NCI-H510A treated with DMSO at 0.1 percent for 48 hours (cell line): ENCODE measurements at regions not wholly inside any gene's neighbourhood (a gene's known extent, or its start where the extent isn't known, plus 50 kb on each side); places are given as distances from the start of the nearest gene placed in this dataset.

Source experiments
- DNase-seq: peaks from one replicate; lab custom pipeline; 2025; lab: John Stamatoyannopoulos, UW

- peak; percentile 64 for DNase-seq
Observed at GRCh38 chr4:77367638-77368037, 210.6 kb downstream of the CCNG2 start.

- DNase-seq: no peak
Observed at GRCh38 chr4:77372375-77372774, 215.4 kb downstream of the CCNG2 start.

GRCh38 chr4:77375866-77376607, 219.0 kb downstream of the CCNG2 start:
- no peak for DNase-seq

GRCh38 chr4:77376788-77377460, 219.9 kb downstream of the CCNG2 start:
- DNase-seq: no peak

- no peak for DNase-seq
Observed at GRCh38 chr4:77384094-77384493, 221.5 kb upstream of the CXCL13 start.

GRCh38 chr4:77385124-77385969, 220.3 kb upstream of the CXCL13 start:
- peak; percentile 73 for DNase-seq

- DNase-seq: peak; percentile 46
Observed at GRCh38 chr4:77393996-77394395, 211.6 kb upstream of the CXCL13 start.

- DNase-seq: peak; percentile 12
Observed at GRCh38 chr4:77395481-77395880, 210.1 kb upstream of the CXCL13 start.

GRCh38 chr4:77398256-77398655, 207.4 kb upstream of the CXCL13 start:
- no peak for DNase-seq

- no peak for DNase-seq
Observed at GRCh38 chr4:77399831-77400230, 205.8 kb upstream of the CXCL13 start.

- DNase-seq: peak; percentile 67
Observed at GRCh38 chr4:77413766-77414165, 191.9 kb upstream of the CXCL13 start.

- DNase-seq: no peak
Observed at GRCh38 chr4:77415689-77416088, 189.9 kb upstream of the CXCL13 start.

- DNase-seq: peak; percentile 69
Observed at GRCh38 chr4:77418333-77418732, 187.3 kb upstream of the CXCL13 start.

- DNase-seq: no peak
Observed at GRCh38 chr4:77430847-77431246, 174.8 kb upstream of the CXCL13 start.

- no peak for DNase-seq
Observed at GRCh38 chr4:77431546-77431945, 174.1 kb upstream of the CXCL13 start.

- DNase-seq: peak; percentile 56
Observed at GRCh38 chr4:77432717-77433417, 172.8 kb upstream of the CXCL13 start.

GRCh38 chr4:77433418-77433733, 172.2 kb upstream of the CXCL13 start:
- DNase-seq: peak; percentile 91

GRCh38 chr4:77434299-77435092, 171.1 kb upstream of the CXCL13 start:
- no peak for DNase-seq

GRCh38 chr4:77437079-77437478, 168.5 kb upstream of the CXCL13 start:
- DNase-seq: no peak

- no peak for DNase-seq
Observed at GRCh38 chr4:77438549-77438948, 167.1 kb upstream of the CXCL13 start.

GRCh38 chr4:77443941-77444340, 161.7 kb upstream of the CXCL13 start:
- DNase-seq: no peak
